ENCODE measurements at regions not wholly inside any gene's neighbourhood (a gene's known extent, or its start where the extent isn't known, plus 50 kb on each side); places are given as distances from the start of the nearest gene placed in this dataset.

DNA sequence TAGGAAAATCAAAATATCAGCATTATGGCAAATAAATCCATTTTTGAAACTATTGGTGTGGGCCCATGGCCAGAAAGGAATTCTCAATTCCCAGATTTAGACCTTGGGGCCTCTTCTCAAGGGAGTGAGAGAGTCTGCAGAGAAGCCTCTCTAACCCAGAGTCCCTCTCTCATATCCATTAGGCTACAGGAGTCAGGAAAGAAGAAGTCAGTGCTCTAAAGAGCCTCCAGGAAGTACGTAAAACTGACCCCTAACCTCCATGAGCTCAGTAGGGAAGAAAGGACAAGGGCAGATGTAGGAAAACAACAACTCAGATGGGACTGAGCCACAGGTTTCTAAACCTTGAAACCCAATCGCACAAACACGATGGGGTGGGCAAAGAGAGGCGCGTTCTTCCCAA is 479.9 kb upstream of the TNP1 start:
- in situ Hi-C loops (cut with HindIII; ENCODE audit: low sequenced_read_pairs) = no loop called here
- H3K4me3 ChIP-seq (ENCODE audit: low read depth, low read length) = no peak overlapping the region
- TF ChIP-seq, protein P1, sequence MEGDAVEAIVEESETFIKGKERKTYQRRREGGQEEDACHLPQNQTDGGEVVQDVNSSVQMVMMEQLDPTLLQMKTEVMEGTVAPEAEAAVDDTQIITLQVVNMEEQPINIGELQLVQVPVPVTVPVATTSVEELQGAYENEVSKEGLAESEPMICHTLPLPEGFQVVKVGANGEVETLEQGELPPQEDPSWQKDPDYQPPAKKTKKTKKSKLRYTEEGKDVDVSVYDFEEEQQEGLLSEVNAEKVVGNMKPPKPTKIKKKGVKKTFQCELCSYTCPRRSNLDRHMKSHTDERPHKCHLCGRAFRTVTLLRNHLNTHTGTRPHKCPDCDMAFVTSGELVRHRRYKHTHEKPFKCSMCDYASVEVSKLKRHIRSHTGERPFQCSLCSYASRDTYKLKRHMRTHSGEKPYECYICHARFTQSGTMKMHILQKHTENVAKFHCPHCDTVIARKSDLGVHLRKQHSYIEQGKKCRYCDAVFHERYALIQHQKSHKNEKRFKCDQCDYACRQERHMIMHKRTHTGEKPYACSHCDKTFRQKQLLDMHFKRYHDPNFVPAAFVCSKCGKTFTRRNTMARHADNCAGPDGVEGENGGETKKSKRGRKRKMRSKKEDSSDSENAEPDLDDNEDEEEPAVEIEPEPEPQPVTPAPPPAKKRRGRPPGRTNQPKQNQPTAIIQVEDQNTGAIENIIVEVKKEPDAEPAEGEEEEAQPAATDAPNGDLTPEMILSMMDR (IDR thresholded peaks at IDR 0.05; ENCODE audit: low read depth, low read length) = no peak
- DNase-seq (ENCODE audit: low read depth, low spot score) = no peak

DNA sequence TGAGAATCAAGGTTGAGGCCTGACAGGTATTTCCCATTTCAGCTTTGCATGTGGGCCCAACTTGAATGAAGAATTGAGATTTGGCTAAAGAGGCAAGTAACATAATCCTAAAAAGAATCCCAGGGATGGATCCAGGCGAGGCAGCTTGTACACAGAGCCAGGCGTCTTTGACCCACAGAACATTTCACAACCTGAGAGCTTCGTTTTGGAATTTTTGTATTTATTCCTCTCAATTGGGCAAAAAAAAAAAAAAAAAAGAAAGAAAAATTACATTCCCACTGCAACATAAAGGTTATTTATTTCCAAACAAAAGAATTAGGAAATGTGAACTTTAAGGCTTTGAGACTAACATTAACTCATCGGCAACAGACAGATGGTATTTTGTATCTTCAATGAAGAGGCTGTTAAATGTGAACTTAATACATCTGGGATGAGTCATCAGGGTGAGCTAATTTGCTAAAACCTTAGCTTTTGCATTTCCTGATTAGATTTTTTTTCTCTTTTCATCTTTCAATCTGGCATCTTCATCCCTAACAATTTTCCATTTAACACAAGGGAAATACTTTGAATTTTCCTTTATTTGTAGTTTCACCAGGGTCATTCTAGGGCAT is 478.5 kb upstream of the TNP1 start:
- in situ Hi-C loops (cut with HindIII; ENCODE audit: low sequenced_read_pairs) = no loop called here
- TF ChIP-seq, protein P1 (IDR thresholded peaks at IDR 0.05; ENCODE audit: low read depth, low read length) = no peak
- no peak overlapping the region for H3K4me3 ChIP-seq (ENCODE audit: low read depth, low read length)
- peak; percentile 57 for DNase-seq (ENCODE audit: low read depth, low spot score)

DNA sequence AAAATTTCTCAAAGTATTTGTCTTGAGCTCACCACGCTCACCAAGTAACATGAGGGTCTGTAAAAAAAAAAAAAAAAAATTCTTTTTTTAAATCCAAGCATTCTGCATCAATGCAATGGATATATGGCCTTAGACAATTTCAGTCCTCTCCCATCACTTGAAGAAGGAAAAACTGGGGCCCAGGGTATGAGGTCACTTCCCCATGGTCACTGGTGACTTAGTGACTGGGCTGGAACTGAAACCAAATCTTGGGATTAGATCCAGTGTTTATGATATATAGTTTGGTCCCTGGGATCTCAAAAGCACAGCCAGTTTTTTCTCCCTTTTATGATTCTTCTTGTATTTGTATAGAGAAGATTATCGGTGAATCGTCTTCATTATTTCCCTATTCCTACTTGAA is 477.9 kb upstream of the TNP1 start:
- in situ Hi-C loops (cut with HindIII; ENCODE audit: low sequenced_read_pairs) = no loop called here
- TF ChIP-seq, protein P1 (IDR thresholded peaks at IDR 0.05; ENCODE audit: low read depth, low read length) = no peak
- H3K4me3 ChIP-seq (ENCODE audit: low read depth, low read length) = no peak overlapping the region
- no peak for DNase-seq (ENCODE audit: low read depth, low spot score)

DNA sequence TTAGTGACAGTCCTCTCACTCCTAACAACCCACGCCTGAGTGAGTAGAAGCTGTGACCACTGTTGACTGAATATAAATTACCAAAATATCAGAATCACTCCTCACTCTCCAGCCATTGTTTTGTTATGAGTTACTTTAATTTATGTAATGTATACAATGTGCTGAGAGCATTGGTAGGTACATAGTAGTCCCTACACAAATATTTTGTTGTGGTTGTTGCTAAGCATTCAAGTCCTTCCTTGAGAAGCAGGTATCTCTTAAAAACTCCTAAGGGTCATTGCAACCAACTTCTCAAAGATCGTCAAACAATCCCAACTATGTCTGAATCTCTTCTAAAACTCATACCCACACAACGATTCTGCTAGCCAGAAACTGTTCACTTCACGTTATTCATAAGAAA is 476.8 kb upstream of the TNP1 start:
- in situ Hi-C loops (cut with HindIII; ENCODE audit: low sequenced_read_pairs) = no loop called here
- DNase-seq (ENCODE audit: low read depth, low spot score) = no peak
- H3K4me3 ChIP-seq (ENCODE audit: low read depth, low read length) = no peak overlapping the region
- TF ChIP-seq, protein P1 (IDR thresholded peaks at IDR 0.05; ENCODE audit: low read depth, low read length) = no peak

DNA sequence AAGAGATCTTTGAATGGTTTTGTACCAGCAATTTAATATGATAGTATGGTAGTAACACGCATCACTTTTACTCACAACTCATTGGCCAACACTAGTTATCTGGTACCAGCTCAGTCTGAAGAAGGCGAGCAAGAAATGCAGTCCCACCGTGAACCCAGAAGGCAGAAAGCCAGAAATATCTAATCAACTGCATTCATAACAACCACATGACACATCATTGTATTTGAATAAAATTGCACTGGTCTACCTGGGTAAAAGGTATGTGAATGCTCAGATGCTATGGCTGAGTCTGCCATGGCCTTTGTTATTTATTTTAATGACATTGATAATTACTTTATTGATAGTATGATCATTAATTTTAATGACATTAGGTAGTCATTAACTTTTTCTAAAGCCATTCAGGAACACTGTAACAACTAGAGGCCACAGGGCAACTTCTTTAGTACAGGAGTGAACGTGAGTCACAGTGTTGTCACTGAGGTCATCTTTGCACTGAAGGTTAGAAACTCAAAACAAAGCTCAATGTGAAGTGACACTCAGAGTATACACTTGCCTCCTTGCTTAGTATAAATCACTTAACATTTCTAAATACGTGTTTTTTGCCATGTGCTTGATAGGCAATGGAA is 475.6 kb upstream of the TNP1 start:
- in situ Hi-C loops (cut with HindIII; ENCODE audit: low sequenced_read_pairs) = no loop called here
- H3K4me3 ChIP-seq (ENCODE audit: low read depth, low read length) = no peak overlapping the region
- TF ChIP-seq, protein P1 (IDR thresholded peaks at IDR 0.05; ENCODE audit: low read depth, low read length) = no peak
- DNase-seq (ENCODE audit: low read depth, low spot score) = no peak

DNA sequence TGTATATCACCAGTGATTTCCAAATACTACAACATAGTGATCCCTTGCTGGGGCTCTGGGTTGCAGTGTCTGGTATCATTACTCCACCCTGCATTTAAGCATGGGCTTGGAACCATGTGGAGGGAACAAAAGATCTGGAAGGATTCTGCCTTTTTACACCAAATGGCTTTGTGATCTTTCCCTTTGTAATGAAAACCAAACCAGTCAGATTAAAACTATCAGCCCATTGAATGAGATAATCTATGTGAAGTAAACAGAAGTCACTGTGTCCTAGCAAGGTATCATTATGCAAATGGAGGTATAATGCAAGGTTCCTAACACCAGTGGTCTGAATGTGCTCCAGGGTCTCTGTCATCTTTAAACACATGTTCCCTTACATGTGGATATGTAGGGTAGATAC is 474.7 kb upstream of the TNP1 start:
- TF ChIP-seq, protein P1 (IDR thresholded peaks at IDR 0.05; ENCODE audit: low read depth, low read length) = no peak
- no peak overlapping the region for H3K4me3 ChIP-seq (ENCODE audit: low read depth, low read length)
- no peak for DNase-seq (ENCODE audit: low read depth, low spot score)
- in situ Hi-C loops (cut with HindIII; ENCODE audit: low sequenced_read_pairs) = no loop called here

All from astrocyte of the spinal cord (primary cell).